ENCODE measurements at regions not wholly inside any gene's neighbourhood (a gene's known extent, or its start where the extent isn't known, plus 50 kb on each side); places are given as distances from the start of the nearest gene placed in this dataset.
"Not testable (repeated sequence)": the region's sequence is repeated elsewhere in the genome, so short reads cannot be mapped to it uniquely, and the experiment has no call there.

- DNase-seq, result no peak
Observed at GRCh38 chr13:109427148-109427547, 359.2 kb downstream of the IRS2 start.

GRCh38 chr13:109426690-109426990, 359.7 kb downstream of the IRS2 start:
- no peak for DNase-seq

GRCh38 chr13:109425821-109426689, 360.3 kb downstream of the IRS2 start:
- DNase-seq, result no peak

- DNase-seq, result no peak
Observed at GRCh38 chr13:109422161-109422560, 364.2 kb downstream of the IRS2 start.

GRCh38 chr13:109419896-109420295, 366.5 kb downstream of the IRS2 start:
- no peak for DNase-seq

- DNase-seq, result no peak
Observed at GRCh38 chr13:109418111-109418510, 368.3 kb downstream of the IRS2 start.

GRCh38 chr13:109416001-109416400, 370.4 kb downstream of the IRS2 start:
- DNase-seq, result no peak

GRCh38 chr13:109415057-109415456, 371.3 kb downstream of the IRS2 start:
- no peak for DNase-seq

GRCh38 chr13:109412283-109412901, 374.0 kb downstream of the IRS2 start:
- peak; percentile 88 for DNase-seq

GRCh38 chr13:109410868-109411267, 375.5 kb downstream of the IRS2 start:
- DNase-seq, result no peak

- no peak for DNase-seq
Observed at GRCh38 chr13:109408591-109409382, 377.6 kb downstream of the IRS2 start.

- DNase-seq, result no peak
Observed at GRCh38 chr13:109406376-109406992, 379.9 kb downstream of the IRS2 start.

GRCh38 chr13:109403012-109403421, 383.4 kb downstream of the IRS2 start:
- no peak for DNase-seq

GRCh38 chr13:109401891-109402290, 384.5 kb downstream of the IRS2 start:
- DNase-seq, result no peak

GRCh38 chr13:109401307-109401706, 385.1 kb downstream of the IRS2 start:
- DNase-seq, result no peak

GRCh38 chr13:109400624-109401257, 385.6 kb downstream of the IRS2 start:
- DNase-seq, result no peak

- DNase-seq, result no peak
Observed at GRCh38 chr13:109400209-109400608, 386.2 kb downstream of the IRS2 start.

GRCh38 chr13:109398071-109398470, 388.3 kb downstream of the IRS2 start:
- not testable (repeated sequence) for DNase-seq

GRCh38 chr13:109397285-109397684, 389.1 kb downstream of the IRS2 start:
- no peak for DNase-seq

GRCh38 chr13:109396266-109396665, 390.1 kb downstream of the IRS2 start:
- DNase-seq, result no peak

- DNase-seq, result no peak
Observed at GRCh38 chr13:109395014-109395413, 391.4 kb downstream of the IRS2 start.

- no peak for DNase-seq
Observed at GRCh38 chr13:109394311-109394988, 391.9 kb downstream of the IRS2 start.

Data from NCI-H1105 treated with DMSO at 0.1 percent for 48 hours (cell line).